Thoracic aorta (tissue), 2 donors: ENCODE measurements at regions not wholly inside any gene's neighbourhood (a gene's known extent, or its start where the extent isn't known, plus 50 kb on each side); places are given as distances from the start of the nearest gene placed in this dataset.

ENCODE experiments used
- ATAC-seq: fragments of 150-250 bp; one replicate; pipeline ENCODE4 v1.8.0; 2017; ENCODE audit warnings: low read depth; ENCODE audit not compliant: insufficient number of reproducible peaks, low FRiP score
- DNase-seq: peaks from one replicate; pipeline ENCODE4 v3.0.0-alpha.2; 2020; ENCODE audit warnings: low spot score
- H3K27ac ChIP-seq, 2 donors: fragments of 200-600 bp; sonication (generic); 1 replicate in 1 of 2; 2 replicates in 1 of 2; pipeline ENCODE4 v1.5.1; 2016; ENCODE audit warnings: mild to moderate bottlenecking in 2 of 2, moderate library complexity in 2 of 2
- H3K27me3 ChIP-seq: fragments of 200-600 bp; sonication (generic); replicated peaks from 2 replicates; pipeline ENCODE4 v1.6.0; 2016; ENCODE audit warnings: mild to moderate bottlenecking; ENCODE audit not compliant: insufficient read depth
- H3K36me3 ChIP-seq: fragments of 200-600 bp; sonication (generic); one replicate; pipeline ENCODE4 v1.5.1; 2016
- H3K4me1 ChIP-seq, 2 donors: fragments of 200-600 bp; sonication (generic); 1 replicate in 1 of 2; 2 replicates in 1 of 2; pipeline versions ENCODE4 v1.5.1 to v1.6.0; 2016; ENCODE audit warnings: low read depth in 2 of 2, mild to moderate bottlenecking in 1 of 2; ENCODE audit not compliant: control insufficient read depth in 1 of 2
- H3K4me3 ChIP-seq: fragments of 200-600 bp; sonication (generic); 2 replicates; pipeline ENCODE4 v1.5.1; 2016; ENCODE audit warnings: mild to moderate bottlenecking
- H3K9me3 ChIP-seq: fragments of 200-600 bp; sonication (generic); 2 replicates; pipeline ENCODE4 v1.5.1; 2016
- TF ChIP-seq, protein P1 (sequence below): fragments of 200-600 bp; sonication (generic); IDR thresholded peaks from one replicate; pipeline ENCODE4 v1.5.1; 2019; ENCODE audit warnings: antibody characterized with exemption

GRCh38 chr6:169862892-169863525, 111.6 kb downstream of the ERMARD start:
- H3K27ac ChIP-seq, result no peak overlapping the region
- TF ChIP-seq, protein P1, sequence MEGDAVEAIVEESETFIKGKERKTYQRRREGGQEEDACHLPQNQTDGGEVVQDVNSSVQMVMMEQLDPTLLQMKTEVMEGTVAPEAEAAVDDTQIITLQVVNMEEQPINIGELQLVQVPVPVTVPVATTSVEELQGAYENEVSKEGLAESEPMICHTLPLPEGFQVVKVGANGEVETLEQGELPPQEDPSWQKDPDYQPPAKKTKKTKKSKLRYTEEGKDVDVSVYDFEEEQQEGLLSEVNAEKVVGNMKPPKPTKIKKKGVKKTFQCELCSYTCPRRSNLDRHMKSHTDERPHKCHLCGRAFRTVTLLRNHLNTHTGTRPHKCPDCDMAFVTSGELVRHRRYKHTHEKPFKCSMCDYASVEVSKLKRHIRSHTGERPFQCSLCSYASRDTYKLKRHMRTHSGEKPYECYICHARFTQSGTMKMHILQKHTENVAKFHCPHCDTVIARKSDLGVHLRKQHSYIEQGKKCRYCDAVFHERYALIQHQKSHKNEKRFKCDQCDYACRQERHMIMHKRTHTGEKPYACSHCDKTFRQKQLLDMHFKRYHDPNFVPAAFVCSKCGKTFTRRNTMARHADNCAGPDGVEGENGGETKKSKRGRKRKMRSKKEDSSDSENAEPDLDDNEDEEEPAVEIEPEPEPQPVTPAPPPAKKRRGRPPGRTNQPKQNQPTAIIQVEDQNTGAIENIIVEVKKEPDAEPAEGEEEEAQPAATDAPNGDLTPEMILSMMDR, result no peak
- DNase-seq, result no peak

GRCh38 chr6:169862043-169862891, 110.8 kb downstream of the ERMARD start:
- no peak for ATAC-seq

More at GRCh38 chr6:169862892-169863525, 111.6 kb downstream of the ERMARD start:
- Histone ChIP-seq H3K27me3 (no peaks in the 10 kb centered on the region), H3K9me3 (peaks cover 3% of the 10 kb centered on the region), H3K4me3 (no peak overlapping the region), H3K4me1 (peaks cover 0 to 12% of the 10 kb centered on the region in 2 donors), H3K36me3 (no peaks in the 10 kb centered on the region)
- no peak for ATAC-seq

GRCh38 chr6:169861431-169862042, 110.1 kb downstream of the ERMARD start:
- Histone ChIP-seq H3K36me3 (no peaks in the 10 kb centered on the region), H3K27me3 (no peaks in the 10 kb centered on the region), H3K9me3 (peaks cover 11% of the 10 kb centered on the region), H3K4me1 (peaks cover 0 to 12% of the 10 kb centered on the region in 2 donors), H3K27ac (no peak overlapping the region), H3K4me3 (no peak overlapping the region)
- ATAC-seq (no peak), DNase-seq (no peak)
- TF ChIP-seq, protein P1, result no peak

More at GRCh38 chr6:169862043-169862891, 110.8 kb downstream of the ERMARD start:
- DNase-seq, result no peak
- TF ChIP-seq, protein P1, result no peak
- H3K9me3 ChIP-seq, result peaks cover 10% of the 10 kb centered on the region
- no peaks in the 10 kb centered on the region for H3K27me3 ChIP-seq
- H3K4me1 ChIP-seq, result peaks cover 0 to 12% of the 10 kb centered on the region in 2 donors
- no peaks in the 10 kb centered on the region for H3K36me3 ChIP-seq
- H3K4me3 ChIP-seq, result no peak overlapping the region
- H3K27ac ChIP-seq, result no peak overlapping the region

- Histone ChIP-seq H3K27ac (no peak overlapping the region), H3K4me1 (peaks cover 0 to 12% of the 10 kb centered on the region in 2 donors), H3K36me3 (no peaks in the 10 kb centered on the region), H3K9me3 (peaks cover 11% of the 10 kb centered on the region), H3K27me3 (no peaks in the 10 kb centered on the region), H3K4me3 (no peak overlapping the region)
- no peak for DNase-seq
- no peak for ATAC-seq
- TF ChIP-seq, protein P1, result no peak
Observed at GRCh38 chr6:169859978-169860703, 108.7 kb downstream of the ERMARD start.
